Endothelial cell of umbilical vein (primary cell): ENCODE measurements at regions not wholly inside any gene's neighbourhood (a gene's known extent, or its start where the extent isn't known, plus 50 kb on each side); places are given as distances from the start of the nearest gene placed in this dataset.

Experiments used
- BruUV-seq: library from RNA; stranded (reverse); fragments of 400-500 nt; replicated peaks from 2 replicates; lab custom pipeline; 2021; lab: Mats Ljungman, UMichigan
- CTCF ChIA-PET: fragments of 300-600, 350-600 bp; sonication (Branson Sonifier 250); formaldehyde crosslinking; loops from one replicate; lab custom pipeline; 2021; ENCODE audit warnings: antibody characterized with exemption, inconsistent platforms; lab: Charles Lee
- POLR2A ChIA-PET: fragments of 300-600, 350-600 bp; sonication (Branson Sonifier 250); formaldehyde crosslinking; loops from one replicate; lab custom pipeline; 2021; ENCODE audit warnings: antibody characterized with exemption, inconsistent platforms; lab: Charles Lee
- DNase-seq: peaks from one replicate; pipeline ENCODE4 v3.0.0-alpha.2; 2011; ENCODE audit warnings: low read depth, low spot score
- FAIRE-seq: peaks from 2 replicates; lab custom pipeline; 2011; peaks lifted over from hg19 to GRCh38; lab: Jason Lieb, UNC
- H2AFZ ChIP-seq: 2 replicates; pipeline ENCODE4 v1.6.0; 2012; ENCODE audit warnings: low read depth, low read length, control low read depth, inconsistent platforms
- H3K27ac ChIP-seq: 2 replicates; pipeline ENCODE4 v1.5.1; 2011; ENCODE audit warnings: low read depth, mild to moderate bottlenecking, control low read depth, low read length, moderate library complexity; ENCODE audit not compliant: insufficient read depth
- H3K27me3 ChIP-seq, 2 experiments: 2 replicates each; pipeline versions ENCODE4 v1.6.0 to v1.6.1; 2011; ENCODE audit warnings: low read length in 2 of 2, mixed read lengths in 1 of 2; ENCODE audit not compliant: control insufficient read depth in 2 of 2, insufficient read depth in 2 of 2
- H3K36me3 ChIP-seq, 2 experiments: 2 replicates in 1 of 2; 3 replicates in 1 of 2; pipeline ENCODE4 v1.5.1; 2011; ENCODE audit warnings: low read length in 2 of 2, mild to moderate bottlenecking in 1 of 2, moderate library complexity in 1 of 2; ENCODE audit not compliant: control insufficient read depth in 2 of 2, insufficient read depth in 2 of 2; ENCODE audit errors: extremely low read depth in 1 of 2
- H3K4me1 ChIP-seq: 3 replicates; pipeline ENCODE4 v1.5.1; 2011; ENCODE audit warnings: mild to moderate bottlenecking, low read length; ENCODE audit not compliant: control insufficient read depth, insufficient read depth; ENCODE audit errors: extremely low read depth
- H3K4me2 ChIP-seq: 2 replicates; pipeline ENCODE4 v1.6.1; 2011; ENCODE audit warnings: low read length, control low read depth, mixed read lengths; ENCODE audit not compliant: insufficient read depth
- H3K4me3 ChIP-seq, 3 experiments: fragments of 200-600 bp in 1 of 3; sonication (generic), shearing (Covaris generic) in 1 of 3; replicated peaks in 1 of 3; 2 replicates each; pipeline ENCODE4 v1.5.1; 2011 to 2016; ENCODE audit warnings: control low read depth in 3 of 3, low read length in 3 of 3, mild to moderate bottlenecking in 2 of 3, inconsistent platforms in 1 of 3, low read depth in 1 of 3, moderate library complexity in 1 of 3; ENCODE audit not compliant: insufficient read depth in 1 of 3
- H3K79me2 ChIP-seq: 2 replicates; pipeline ENCODE4 v1.6.0; 2012; ENCODE audit warnings: low read length, inconsistent platforms; ENCODE audit not compliant: control insufficient read depth, insufficient read depth
- H3K9ac ChIP-seq: replicated peaks from 2 replicates; pipeline ENCODE3; 2011; ENCODE audit warnings: low read length, control low read depth; ENCODE audit not compliant: insufficient read depth; ENCODE audit errors: extremely low read depth
- H3K9me1 ChIP-seq: replicated peaks from 3 replicates; pipeline ENCODE4 v1.6.0; 2011; ENCODE audit warnings: mild to moderate bottlenecking, low read length; ENCODE audit not compliant: control insufficient read depth, insufficient read depth; ENCODE audit errors: extremely low read depth
- H3K9me3 ChIP-seq: replicated peaks from 2 replicates; pipeline ENCODE4 v1.5.1; 2012; ENCODE audit warnings: low read length, inconsistent platforms; ENCODE audit not compliant: control insufficient read depth, insufficient read depth
- H4K20me1 ChIP-seq: replicated peaks from 2 replicates; pipeline ENCODE3; 2011; ENCODE audit warnings: mild to moderate bottlenecking, low read length; ENCODE audit not compliant: control insufficient read depth, insufficient read depth; ENCODE audit errors: extremely low read depth
- CTCF ChIP-seq, 2 donors: IDR thresholded peaks; 1 replicate in 1 of 2; 2 replicates in 1 of 2; pipeline ENCODE4 v1.5.1; 2011; ENCODE audit warnings: low read length in 2 of 2, mild to moderate bottlenecking in 2 of 2, moderate library complexity in 2 of 2, control low read depth in 1 of 2, inconsistent platforms in 1 of 2, low read depth in 1 of 2; ENCODE audit not compliant: insufficient read depth in 1 of 2; ENCODE audit errors: extremely low read depth in 1 of 2
- EZH2 ChIP-seq: IDR thresholded peaks from 2 replicates; pipeline ENCODE4 v1.6.1; 2012; ENCODE audit warnings: borderline replicate concordance, low read depth, mild to moderate bottlenecking, moderate library complexity, low read length, inconsistent platforms; ENCODE audit not compliant: severe bottlenecking
- FOS ChIP-seq: IDR thresholded peaks from 2 replicates; pipeline ENCODE4 v1.6.1; 2011; ENCODE audit warnings: mild to moderate bottlenecking, low read length, moderate library complexity, borderline replicate concordance; ENCODE audit not compliant: insufficient read depth
- GATA2 ChIP-seq: IDR thresholded peaks from 2 replicates; pipeline ENCODE4 v1.7.0; 2011; ENCODE audit warnings: low read depth, mild to moderate bottlenecking, moderate library complexity, mixed read lengths, low read length; ENCODE audit not compliant: insufficient read length, insufficient read depth
- JUN ChIP-seq: IDR thresholded peaks from 2 replicates; pipeline ENCODE4 v1.6.1; 2011; ENCODE audit warnings: borderline replicate concordance, low read depth; ENCODE audit not compliant: insufficient read length, insufficient read depth
- MAX ChIP-seq: IDR thresholded peaks from 2 replicates; pipeline ENCODE4 v1.6.1; 2011; ENCODE audit not compliant: insufficient read depth, insufficient read length
- MYC ChIP-seq: IDR thresholded peaks from one replicate; pipeline ENCODE4 v1.6.1; 2011; ENCODE audit warnings: mild to moderate bottlenecking, low read depth, low read length
- POLR2A ChIP-seq: IDR thresholded peaks from 2 replicates; pipeline ENCODE4 v1.6.1; 2012; ENCODE audit warnings: low read depth, mild to moderate bottlenecking, control low read depth, low read length
- POLR2AphosphoS5 ChIP-seq: IDR thresholded peaks from 2 replicates; pipeline ENCODE4 v1.6.1; 2012; ENCODE audit warnings: low read depth, mild to moderate bottlenecking, control low read depth, low read length, moderate library complexity; ENCODE audit not compliant: insufficient read depth
- dilution Hi-C: fragments of 300-500 bp; cut with MboI; formaldehyde crosslinking; loops from one replicate; pipeline ENCODE4 v1.15.0; 2019; ENCODE audit warnings: low sequenced_read_pairs; ENCODE audit not compliant: extremely low pct_ligation_motif_present
- intact Hi-C: fragments of 100-400 bp; cut with micrococcal nuclease; formaldehyde crosslinking; loops from one replicate; pipeline ENCODE4 v1.10.0; 2022

- no peaks in the 10 kb centered on the region for H4K20me1 ChIP-seq
- ChIA-PET POLR2A (no interaction called here), CTCF (interaction anchor here (0.8 kb wide), 1 partner anchor 9 kb away, joined by 3 read pairs; no protein-coding TSS in a partner anchor)
- H3K9me3 ChIP-seq, result no peaks in the 10 kb centered on the region
- dilution Hi-C loops (no loop called here), intact Hi-C loops (no loop called here)
- no peak overlapping the region for H3K4me3 ChIP-seq
- H3K9ac ChIP-seq, result no peak overlapping the region
- no peaks in the 10 kb centered on the region for H3K36me3 ChIP-seq
- no peak overlapping the region for H2AFZ ChIP-seq
- DNase-seq, result no peak
- no peaks in the 10 kb centered on the region for H3K4me1 ChIP-seq
- no peak for FAIRE-seq
- H3K9me1 ChIP-seq, result no peaks in the 10 kb centered on the region
- no peak for TF ChIP-seq GATA2
- no peak for TF ChIP-seq POLR2AphosphoS5
- no peak for TF ChIP-seq FOS
- TF ChIP-seq JUN, result no peak
- BruUV-seq, result no TSS peak
- H3K79me2 ChIP-seq, result no peaks in the 10 kb centered on the region
- no peak overlapping the region for H3K4me2 ChIP-seq
- H3K27me3 ChIP-seq, result no peaks in the 10 kb centered on the region
- no peak overlapping the region for H3K27ac ChIP-seq
Measured at GRCh38 chr18:10081492-10081891, 167.7 kb downstream of the VAPA start.

GRCh38 chr18:10085416-10085815, 171.6 kb downstream of the VAPA start:
- Histone ChIP-seq H3K4me3 (no peak overlapping the region), H3K4me2 (no peak overlapping the region), H3K9ac (no peak overlapping the region), H3K27me3 (peaks cover 0 to 2% of the 10 kb centered on the region in 2 experiments), H3K79me2 (no peaks in the 10 kb centered on the region), H3K36me3 (no peaks in the 10 kb centered on the region), H3K9me1 (no peaks in the 10 kb centered on the region), H3K4me1 (no peaks in the 10 kb centered on the region), H2AFZ (no peak overlapping the region), H4K20me1 (no peaks in the 10 kb centered on the region), H3K27ac (no peak overlapping the region), H3K9me3 (no peaks in the 10 kb centered on the region)
- dilution Hi-C loops (no loop called here), intact Hi-C loops (no loop called here)
- no peak for DNase-seq
- POLR2A ChIA-PET, result no interaction called here
- TF ChIP-seq POLR2AphosphoS5 (no peak), POLR2A (no peak), EZH2 (no peak), MAX (no peak), GATA2 (no peak), FOS (no peak), MYC (no peak), CTCF (IDR thresholded peaks at IDR 0.05; ENCODE audit: extremely low read depth in 1 of 2, insufficient read depth in 1 of 2, low read depth in 1 of 2, low read length in 2 of 2) (no peak), JUN (no peak)
- FAIRE-seq, result no peak
- CTCF ChIA-PET, result no interaction called here
- no TSS peak for BruUV-seq
